GM12874 (cell line): ENCODE measurements at regions not wholly inside any gene's neighbourhood (a gene's known extent, or its start where the extent isn't known, plus 50 kb on each side); places are given as distances from the start of the nearest gene placed in this dataset.

ENCODE experiments used
- CTCF ChIP-seq: IDR thresholded peaks from 2 replicates; pipeline ENCODE4 v1.5.1; 2011; ENCODE audit warnings: low read depth, mild to moderate bottlenecking, control low read depth, low read length, moderate library complexity; ENCODE audit not compliant: insufficient read depth

DNA sequence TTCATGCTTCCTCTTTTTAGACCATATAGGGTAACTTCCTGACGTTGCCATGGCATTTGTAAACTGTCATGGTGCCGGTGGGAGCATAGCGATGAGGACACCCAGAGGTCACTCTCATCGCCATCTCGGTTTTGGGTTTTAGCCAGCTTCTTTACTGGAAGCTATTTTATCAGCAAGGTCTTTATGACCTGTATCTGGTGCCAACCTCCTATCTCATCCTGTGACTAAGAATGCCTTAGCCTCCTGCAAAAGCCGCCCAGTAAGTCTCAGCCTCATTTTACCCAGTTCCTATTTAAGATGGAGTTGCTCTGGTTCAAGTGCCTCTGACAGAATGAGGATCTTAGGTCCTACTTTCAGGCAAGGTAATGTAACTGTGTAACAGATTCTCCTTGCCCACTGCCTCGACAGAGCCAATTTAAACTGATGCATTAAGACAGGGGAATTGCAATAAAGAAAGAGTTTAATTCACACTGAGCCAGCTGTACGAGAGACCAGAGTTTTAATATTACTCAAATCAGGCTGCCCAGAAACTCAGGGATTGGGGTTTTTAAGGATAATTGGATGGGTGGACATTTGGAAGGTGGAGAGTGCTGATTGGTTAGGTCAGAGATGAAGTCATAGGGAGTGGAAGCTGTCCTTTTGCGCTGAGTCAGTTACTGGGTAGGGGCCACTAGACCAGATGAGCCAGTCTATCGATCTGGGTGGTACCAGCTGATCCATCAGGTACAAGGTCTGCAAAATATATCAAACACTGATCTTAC lies 59.9 kb upstream of the ATF7IP2 start:
- no peak for TF ChIP-seq CTCF

- TF ChIP-seq CTCF: no peak
These were observed 59.2 kb upstream of the ATF7IP2 start for GRCh38 chr16:10326647-10327046.

GRCh38 chr16:10332241-10332640 lies 53.6 kb upstream of the ATF7IP2 start:
- no peak for TF ChIP-seq CTCF

DNA sequence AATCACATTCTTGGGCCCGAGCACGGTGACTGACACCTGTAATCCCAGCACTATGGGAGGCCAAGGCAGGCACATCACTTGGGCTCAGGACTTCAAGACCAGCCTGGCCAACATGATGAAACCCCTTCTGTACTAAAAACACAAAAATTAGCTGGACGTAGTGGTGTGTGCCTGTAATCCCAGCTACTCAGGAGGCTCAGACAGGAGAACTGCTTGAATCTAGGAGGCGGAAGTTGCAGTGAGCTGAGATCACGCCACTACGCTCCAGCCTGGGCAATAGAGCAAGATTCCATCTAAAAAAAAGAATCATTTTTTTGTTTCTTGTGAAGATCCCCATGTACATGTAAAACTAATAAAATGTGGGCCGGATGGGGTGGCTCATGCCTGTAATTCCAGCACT lies 53.1 kb upstream of the ATF7IP2 start:
- TF ChIP-seq CTCF: no peak

DNA sequence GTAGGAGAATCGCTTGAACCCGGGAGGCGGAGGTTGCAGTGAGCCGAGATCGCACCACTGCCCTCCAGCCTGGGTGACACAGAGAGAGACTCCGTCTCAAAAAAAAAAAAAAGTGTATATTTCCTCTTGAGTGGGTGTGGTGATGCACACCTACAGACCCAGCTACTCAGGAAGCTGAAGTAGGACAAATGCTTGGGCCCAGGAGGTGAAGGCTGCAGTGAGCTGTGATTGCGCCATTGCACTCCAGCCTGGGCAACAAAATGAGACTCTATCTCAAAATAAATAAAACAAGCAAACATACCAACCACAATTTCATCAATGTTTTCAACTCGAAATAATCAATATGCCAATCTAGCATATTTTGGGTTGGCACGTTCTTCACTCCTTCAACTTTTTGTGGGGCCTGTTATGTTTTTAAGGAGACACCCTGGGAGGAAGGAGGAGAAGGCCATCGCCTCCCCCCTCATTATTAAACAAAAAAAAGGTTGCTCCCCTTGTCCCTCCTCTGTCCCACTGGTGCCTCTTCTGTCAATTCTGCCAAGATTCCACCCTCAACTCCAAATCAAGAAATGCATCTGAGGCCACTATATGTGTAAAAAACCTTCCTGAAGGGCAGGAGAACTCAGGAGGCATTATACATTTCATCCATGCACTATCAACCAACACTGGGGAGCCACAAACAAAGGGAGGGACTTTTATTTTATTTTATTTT lies 52.4 kb upstream of the ATF7IP2 start:
- no peak for TF ChIP-seq CTCF

GRCh38 chr16:10335681-10336080 lies 50.2 kb upstream of the ATF7IP2 start:
- no peak for TF ChIP-seq CTCF
